HG03103 (cell line): ENCODE measurements at regions not wholly inside any gene's neighbourhood (a gene's known extent, or its start where the extent isn't known, plus 50 kb on each side); places are given as distances from the start of the nearest gene placed in this dataset.

Source experiments
- ATAC-seq: cut with Tn5 transposase; IDR thresholded peaks from one replicate; pipeline ENCODE4 v1.9.1; 2021; ENCODE audit warnings: low read depth; ENCODE audit not compliant: unreplicated experiment

- no peak for ATAC-seq
These were observed 198.2 kb upstream of the KCNG1 start for GRCh38 chr20:51221103-51221502.

DNA sequence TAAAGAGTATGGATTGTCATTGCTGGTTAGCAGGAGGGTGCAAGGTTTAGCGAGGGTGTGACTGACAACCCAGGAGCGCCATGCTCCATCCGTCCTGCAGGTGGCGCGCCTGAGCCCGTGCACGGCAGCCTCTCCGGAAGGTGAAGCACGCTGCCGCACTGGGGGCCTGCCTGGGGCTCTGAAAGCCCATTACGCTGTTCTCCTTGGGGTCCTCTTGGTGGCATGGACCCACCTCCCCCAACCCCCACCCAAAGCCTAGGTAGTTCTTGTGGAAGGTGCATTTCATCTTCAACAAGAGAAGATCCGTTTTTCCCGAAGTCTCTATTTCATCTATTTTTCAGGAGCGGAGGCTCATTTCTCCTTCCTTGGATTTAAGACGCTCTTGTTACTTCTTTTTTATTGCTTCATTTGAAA is 197.4 kb upstream of the KCNG1 start:
- ATAC-seq = no peak

DNA sequence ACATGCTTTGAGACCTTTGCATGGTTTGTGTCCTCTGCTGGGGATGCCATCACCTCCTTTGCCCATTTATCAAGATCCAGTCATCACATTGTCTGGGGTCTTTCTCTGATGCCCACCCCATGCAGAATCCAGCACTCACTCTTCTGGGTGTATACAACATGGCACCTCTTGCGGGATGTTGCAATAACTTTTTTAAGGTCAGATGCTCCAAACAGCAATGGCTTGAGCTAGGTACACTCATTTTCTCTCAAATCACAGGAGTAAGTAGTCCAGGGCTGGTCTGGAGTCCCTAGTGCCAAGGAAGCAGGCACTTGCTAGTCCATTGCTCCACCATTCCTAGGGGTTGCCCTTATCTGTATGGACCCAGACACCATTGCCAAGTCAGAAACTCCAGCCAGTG is 196.6 kb upstream of the KCNG1 start:
- no peak for ATAC-seq

DNA sequence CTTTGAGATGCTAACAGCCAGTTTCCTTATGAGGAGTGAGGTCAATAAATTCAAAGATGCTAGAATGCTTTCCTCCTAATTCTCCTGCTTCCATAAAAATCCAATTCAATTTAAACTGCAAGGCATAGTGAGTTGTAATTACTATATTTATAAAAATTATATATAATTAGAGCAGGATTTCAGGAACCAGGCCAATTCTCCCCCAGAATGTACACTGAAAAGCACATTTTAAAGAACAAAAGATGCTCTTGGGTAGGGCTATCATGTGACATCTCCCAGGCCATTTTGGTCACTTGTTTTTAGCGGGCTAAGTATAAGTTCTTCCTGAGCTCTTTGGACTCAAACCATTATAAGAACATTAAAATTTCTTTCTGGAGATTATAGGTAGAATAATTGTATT is 195.7 kb upstream of the KCNG1 start:
- no peak for ATAC-seq

GRCh38 chr20:51217347-51218045 is 194.6 kb upstream of the KCNG1 start:
- ATAC-seq = no peak

DNA sequence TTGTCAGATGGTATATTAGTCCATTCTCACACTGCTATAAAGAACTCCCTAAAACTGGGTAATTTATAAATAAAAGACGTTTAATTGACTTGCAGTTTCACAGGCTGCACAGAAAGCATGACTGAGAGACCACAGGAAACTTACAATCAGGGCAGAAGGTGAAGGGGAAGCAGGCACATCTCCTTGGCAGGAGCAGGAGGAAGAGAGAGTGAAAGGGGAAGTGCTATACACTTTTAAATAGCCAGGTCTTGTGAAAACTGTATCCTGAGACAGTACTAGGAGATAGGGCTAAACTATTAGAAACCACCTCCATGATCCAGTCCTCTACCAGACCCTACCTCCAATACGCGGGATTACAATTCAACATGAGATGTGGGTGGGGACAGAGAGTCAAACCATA is 193.9 kb upstream of the KCNG1 start:
- no peak for ATAC-seq

GRCh38 chr20:51212816-51213215 is 189.9 kb upstream of the KCNG1 start:
- no peak for ATAC-seq

DNA sequence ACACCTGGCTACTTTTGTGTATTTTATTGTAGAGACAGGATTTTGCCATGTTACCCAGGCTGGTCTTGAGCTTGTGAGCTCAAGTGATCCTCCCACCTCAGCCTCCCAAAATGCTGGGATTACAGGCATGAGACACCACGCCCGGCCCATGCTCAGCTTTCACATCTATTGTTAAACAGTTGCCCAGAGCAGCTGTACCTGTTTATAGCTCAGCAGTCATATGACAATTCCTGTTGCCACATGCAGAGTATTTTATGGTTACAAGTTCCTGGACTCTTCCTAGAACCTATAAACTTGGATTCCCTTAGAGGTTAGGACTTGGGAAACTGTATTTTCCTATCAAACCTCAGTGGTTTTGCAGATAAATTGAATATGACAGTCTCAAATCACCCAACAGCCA is 188.3 kb upstream of the KCNG1 start:
- ATAC-seq = no peak

- no peak for ATAC-seq
These were observed 187.2 kb upstream of the KCNG1 start for GRCh38 chr20:51210084-51210483.

- no peak for ATAC-seq
These were observed 185.3 kb upstream of the KCNG1 start for GRCh38 chr20:51208162-51208561.

DNA sequence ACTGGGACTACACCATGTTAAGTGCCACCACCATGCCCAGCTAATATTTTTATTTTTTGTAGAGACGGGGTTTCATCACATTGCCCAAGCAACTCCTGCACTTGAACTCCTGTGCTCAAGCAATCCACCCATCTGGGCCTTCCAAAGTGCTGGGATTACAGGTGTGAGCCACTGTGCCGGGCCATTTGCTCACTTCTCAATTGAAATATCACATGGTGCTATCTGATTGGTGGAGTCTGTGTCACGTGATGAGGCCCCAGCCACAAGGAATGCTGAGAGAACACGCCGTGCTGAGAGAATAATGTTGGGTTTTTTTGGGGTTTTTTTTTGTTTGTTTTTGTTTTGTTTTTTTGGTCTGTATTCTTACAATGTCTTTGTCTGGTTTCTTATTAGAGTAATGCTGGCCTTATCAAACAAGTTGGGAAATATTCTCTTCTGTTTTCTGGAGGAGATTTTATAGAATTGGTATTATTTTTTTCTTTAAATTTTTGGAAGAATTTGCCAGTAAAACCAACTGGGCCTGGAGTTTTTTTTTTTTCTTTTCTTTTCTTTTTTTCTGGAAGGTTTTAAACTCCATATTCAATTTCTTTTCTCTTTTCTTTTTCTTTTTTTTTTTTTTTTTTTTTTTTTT is 183.2 kb upstream of the KCNG1 start:
- no peak for ATAC-seq

- no peak for ATAC-seq
These were observed 181.9 kb upstream of the KCNG1 start for GRCh38 chr20:51204794-51205193.

- no peak for ATAC-seq
These were observed 181.3 kb upstream of the KCNG1 start for GRCh38 chr20:51204051-51204715.

- ATAC-seq = no peak
These were observed 179.4 kb upstream of the KCNG1 start for GRCh38 chr20:51202304-51202703.

DNA sequence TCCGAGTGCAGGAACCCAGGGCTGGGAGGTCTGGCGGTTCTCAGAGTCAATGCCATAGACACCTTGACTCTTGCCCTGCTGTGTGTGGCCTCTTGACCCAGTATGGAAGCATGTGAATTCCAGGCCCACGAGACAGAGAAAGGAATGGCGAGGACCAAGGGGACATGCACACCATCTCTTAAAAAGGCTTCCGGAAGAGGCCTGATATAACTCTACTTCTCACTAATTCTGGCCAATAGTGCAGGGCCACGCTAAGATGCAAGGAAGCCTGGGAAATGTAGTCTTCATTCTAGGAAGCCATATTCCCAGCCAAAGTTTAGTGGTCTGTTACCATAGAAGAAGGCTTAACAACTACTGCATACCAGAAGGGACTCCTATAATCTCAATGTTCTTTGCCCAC is 177.0 kb upstream of the KCNG1 start:
- ATAC-seq = no peak

- no peak for ATAC-seq
These were observed 176.1 kb upstream of the KCNG1 start for GRCh38 chr20:51198876-51199523.

GRCh38 chr20:51198238-51198637 is 175.3 kb upstream of the KCNG1 start:
- no peak for ATAC-seq

GRCh38 chr20:51196991-51197651 is 174.2 kb upstream of the KCNG1 start:
- no peak for ATAC-seq

GRCh38 chr20:51195990-51196389 is 173.1 kb upstream of the KCNG1 start:
- ATAC-seq = no peak

DNA sequence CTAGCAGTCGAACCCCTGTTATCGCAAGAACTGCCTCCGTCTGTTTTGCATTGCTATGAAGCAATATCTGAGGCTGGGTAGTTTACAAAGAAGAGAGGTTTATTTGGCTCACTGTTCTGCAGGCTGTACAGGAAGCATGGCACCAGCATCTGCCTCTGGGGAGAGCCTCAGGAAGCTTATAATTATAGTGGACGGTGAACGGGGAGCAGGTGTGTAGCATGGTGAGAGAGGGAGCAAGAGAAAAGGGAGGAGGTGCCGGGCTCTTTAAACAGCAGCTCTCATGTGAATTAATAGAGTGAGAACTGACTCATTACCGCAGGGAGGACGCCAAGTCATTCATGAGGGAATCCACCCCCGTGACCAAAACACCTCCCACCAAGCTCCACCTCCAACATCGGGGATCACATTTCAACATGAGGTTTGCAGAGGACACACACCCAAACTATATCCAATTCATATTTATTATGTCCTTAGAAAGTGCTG is 172.6 kb upstream of the KCNG1 start:
- no peak for ATAC-seq
